HUES6 (cell line): ENCODE measurements at regions not wholly inside any gene's neighbourhood (a gene's known extent, or its start where the extent isn't known, plus 50 kb on each side); places are given as distances from the start of the nearest gene placed in this dataset.
"Not testable (repeated sequence)": the region's sequence is repeated elsewhere in the genome, so short reads cannot be mapped to it uniquely, and the experiment has no call there.

Source experiments
- H3K27ac ChIP-seq: 2 replicates; pipeline ENCODE4 v1.7.0; 2013; ENCODE audit warnings: low read depth, mild to moderate bottlenecking, low read length, inconsistent platforms
- H3K27me3 ChIP-seq: 2 replicates; pipeline ENCODE4 v1.6.1; 2013; ENCODE audit warnings: low read length; ENCODE audit not compliant: control insufficient read depth, insufficient read depth
- H3K36me3 ChIP-seq: 2 replicates; pipeline ENCODE4 v1.6.1; 2013; ENCODE audit warnings: low read length; ENCODE audit not compliant: control insufficient read depth, insufficient read depth
- H3K4me1 ChIP-seq: 2 replicates; pipeline ENCODE4 v1.6.1; 2013; ENCODE audit warnings: low read length; ENCODE audit not compliant: control insufficient read depth, insufficient read depth
- H3K4me3 ChIP-seq: 2 replicates; pipeline ENCODE4 v1.5.1; 2013; ENCODE audit warnings: low read depth, low read length
- H3K9ac ChIP-seq: one replicate; pipeline ENCODE4 v1.6.1; 2013; ENCODE audit warnings: mild to moderate bottlenecking, low read length
- H3K9me3 ChIP-seq: 2 replicates; pipeline ENCODE4 v1.6.1; 2013; ENCODE audit warnings: low read depth, low read length; ENCODE audit not compliant: control insufficient read depth, insufficient read depth

- Histone ChIP-seq H3K9ac (no peak overlapping the region), H3K4me1 (no peaks in the 10 kb centered on the region), H3K4me3 (no peak overlapping the region)
These were observed 61.8 kb upstream of the PITX1 start for GRCh38 chr5:135095871-135096270.

GRCh38 chr5:135095052-135095715 is 61.2 kb upstream of the PITX1 start:
- Histone ChIP-seq H3K4me1 (no peaks in the 10 kb centered on the region), H3K4me3 (no peak overlapping the region), H3K9me3 (no peaks in the 10 kb centered on the region), H3K27me3 (no peaks in the 10 kb centered on the region; the same call in 1 of the 2 replicates), H3K9ac (no peak overlapping the region), H3K36me3 (no peaks in the 10 kb centered on the region), H3K27ac (no peak overlapping the region)

More at GRCh38 chr5:135095871-135096270, 61.8 kb upstream of the PITX1 start:
- Histone ChIP-seq H3K27ac (no peak overlapping the region), H3K27me3 (no peaks in the 10 kb centered on the region; the same call in 1 of the 2 replicates), H3K36me3 (no peaks in the 10 kb centered on the region), H3K9me3 (no peaks in the 10 kb centered on the region)

- Histone ChIP-seq H3K27ac (no peak overlapping the region), H3K9ac (no peak overlapping the region), H3K36me3 (no peaks in the 10 kb centered on the region), H3K9me3 (no peaks in the 10 kb centered on the region), H3K27me3 (no peaks in the 10 kb centered on the region; the same call in 1 of the 2 replicates), H3K4me3 (no peak overlapping the region), H3K4me1 (no peaks in the 10 kb centered on the region)
These were observed 60.5 kb upstream of the PITX1 start for GRCh38 chr5:135094339-135095051.

- H3K9me3 ChIP-seq, H3K27me3 ChIP-seq, H3K36me3 ChIP-seq, H3K9ac ChIP-seq, H3K27ac ChIP-seq, H3K4me3 ChIP-seq, H3K4me1 ChIP-seq: not testable (repeated sequence)
These were observed 59.5 kb upstream of the PITX1 start for GRCh38 chr5:135093483-135093882.

GRCh38 chr5:135092476-135092875 is 58.4 kb upstream of the PITX1 start:
- Histone ChIP-seq H3K9me3 (no peaks in the 10 kb centered on the region), H3K4me3 (no peak overlapping the region), H3K36me3 (no peaks in the 10 kb centered on the region), H3K27me3 (peaks cover 4% of the 10 kb centered on the region; the same call in 1 of the 2 replicates), H3K9ac (no peak overlapping the region), H3K27ac (no peak overlapping the region), H3K4me1 (no peaks in the 10 kb centered on the region)

- Histone ChIP-seq H3K4me3 (no peak overlapping the region), H3K27ac (no peak overlapping the region), H3K9ac (no peak overlapping the region), H3K9me3 (no peaks in the 10 kb centered on the region), H3K27me3 (peaks cover 7% of the 10 kb centered on the region; the same call in 1 of the 2 replicates), H3K4me1 (no peaks in the 10 kb centered on the region), H3K36me3 (no peaks in the 10 kb centered on the region)
These were observed 57.3 kb upstream of the PITX1 start for GRCh38 chr5:135091286-135091685.

- H3K4me1 ChIP-seq = no peaks in the 10 kb centered on the region
- no peak overlapping the region for H3K27ac ChIP-seq
- no peaks in the 10 kb centered on the region for H3K9me3 ChIP-seq
- no peaks in the 10 kb centered on the region for H3K36me3 ChIP-seq
- H3K27me3 ChIP-seq = peaks cover 7% of the 10 kb centered on the region; the same call in 1 of the 2 replicates
- H3K9ac ChIP-seq = no peak overlapping the region
- H3K4me3 ChIP-seq = no peak overlapping the region
These were observed 55.9 kb upstream of the PITX1 start for GRCh38 chr5:135089912-135090311.

GRCh38 chr5:135088911-135089310 is 54.9 kb upstream of the PITX1 start:
- Histone ChIP-seq H3K9ac (no peak overlapping the region), H3K36me3 (no peaks in the 10 kb centered on the region), H3K4me1 (no peaks in the 10 kb centered on the region), H3K9me3 (no peaks in the 10 kb centered on the region), H3K27ac (no peak overlapping the region), H3K27me3 (peaks cover 7% of the 10 kb centered on the region; the same call in 1 of the 2 replicates), H3K4me3 (no peak overlapping the region)

GRCh38 chr5:135087950-135088349 is 53.9 kb upstream of the PITX1 start:
- H3K4me1 ChIP-seq = no peaks in the 10 kb centered on the region
- no peaks in the 10 kb centered on the region for H3K9me3 ChIP-seq
- no peak overlapping the region for H3K4me3 ChIP-seq
- H3K27me3 ChIP-seq = peaks cover 7% of the 10 kb centered on the region; the same call in 1 of the 2 replicates
- no peak overlapping the region for H3K9ac ChIP-seq
- no peak overlapping the region for H3K27ac ChIP-seq
- H3K36me3 ChIP-seq = no peaks in the 10 kb centered on the region

GRCh38 chr5:135085936-135086725 is 52.1 kb upstream of the PITX1 start:
- no peaks in the 10 kb centered on the region for H3K4me1 ChIP-seq
- no peaks in the 10 kb centered on the region for H3K36me3 ChIP-seq
- H3K27me3 ChIP-seq = peaks cover 7% of the 10 kb centered on the region; the same call in 1 of the 2 replicates
- no peak overlapping the region for H3K27ac ChIP-seq
- H3K4me3 ChIP-seq = no peak overlapping the region
- no peak overlapping the region for H3K9ac ChIP-seq
- peaks cover 6% of the 10 kb centered on the region for H3K9me3 ChIP-seq
